Neuronal stem cell (in vitro differentiated cells): ENCODE measurements at regions not wholly inside any gene's neighbourhood (a gene's known extent, or its start where the extent isn't known, plus 50 kb on each side); places are given as distances from the start of the nearest gene placed in this dataset.

Experiments
- DNase-seq: peaks from one replicate; pipeline ENCODE4 v3.0.0-alpha.2; 2013; ENCODE audit warnings: low spot score
- H2AFZ ChIP-seq: one replicate; pipeline ENCODE4 v1.6.1; 2013; ENCODE audit warnings: mild to moderate bottlenecking, low read length, inconsistent platforms
- H2AK5ac ChIP-seq: 2 replicates; pipeline ENCODE4 v1.6.1; 2013; ENCODE audit warnings: low read depth, mild to moderate bottlenecking, inconsistent platforms, low read length, moderate library complexity, mixed read lengths
- H2BK120ac ChIP-seq: 2 replicates; pipeline ENCODE4 v1.6.1; 2013; ENCODE audit warnings: low read depth, mild to moderate bottlenecking, inconsistent platforms, low read length, moderate library complexity, mixed read lengths
- H2BK12ac ChIP-seq: one replicate; pipeline ENCODE4 v1.6.1; 2013; ENCODE audit warnings: low read length, inconsistent platforms
- H2BK15ac ChIP-seq: 2 replicates; pipeline ENCODE4 v1.6.1; 2013; ENCODE audit warnings: mild to moderate bottlenecking, low read length, inconsistent platforms, mixed read lengths
- H2BK5ac ChIP-seq: one replicate; pipeline ENCODE4 v1.6.1; 2013; ENCODE audit warnings: inconsistent platforms, mild to moderate bottlenecking, low read length, moderate library complexity
- H3K14ac ChIP-seq: one replicate; pipeline ENCODE4 v1.6.1; 2013; ENCODE audit warnings: low read length, inconsistent platforms
- H3K18ac ChIP-seq: 2 replicates; pipeline ENCODE4 v1.6.1; 2013; ENCODE audit warnings: low read length, inconsistent platforms
- H3K23ac ChIP-seq: 2 replicates; pipeline ENCODE4 v1.6.1; 2013; ENCODE audit warnings: low read depth, mild to moderate bottlenecking, mixed read lengths, low read length, inconsistent platforms; ENCODE audit not compliant: poor library complexity
- H3K27ac ChIP-seq: replicated peaks from 3 replicates; pipeline ENCODE4 v1.5.1; 2013; ENCODE audit warnings: low read length, inconsistent platforms
- H3K27me3 ChIP-seq, 3 experiments: 2 replicates each; pipeline ENCODE4 v1.6.1; 2013; ENCODE audit warnings: low read length in 3 of 3, mild to moderate bottlenecking in 2 of 3, inconsistent platforms in 1 of 3, low read depth in 1 of 3, mixed read lengths in 1 of 3, moderate library complexity in 1 of 3; ENCODE audit not compliant: control insufficient read depth in 3 of 3, insufficient read depth in 3 of 3
- H3K36me3 ChIP-seq, 2 donors: replicated peaks in 1 of 2; 2 replicates each; pipeline ENCODE4 v1.6.1; 2013; ENCODE audit warnings: low read length in 2 of 2; ENCODE audit not compliant: control insufficient read depth in 2 of 2, insufficient read depth in 2 of 2
- H3K4ac ChIP-seq: 2 replicates; pipeline ENCODE4 v1.6.1; 2013; ENCODE audit warnings: inconsistent platforms, mild to moderate bottlenecking, low read length, moderate library complexity
- H3K4me1 ChIP-seq, 2 donors: 1 replicate in 1 of 2; 2 replicates in 1 of 2; pipeline ENCODE4 v1.6.1; 2013; ENCODE audit warnings: low read length in 2 of 2, low read depth in 1 of 2; ENCODE audit not compliant: control insufficient read depth in 2 of 2, insufficient read depth in 1 of 2
- H3K4me2 ChIP-seq: one replicate; pipeline ENCODE4 v1.6.1; 2013; ENCODE audit warnings: mild to moderate bottlenecking, low read length, inconsistent platforms; ENCODE audit not compliant: insufficient read depth, poor library complexity, severe bottlenecking
- H3K4me3 ChIP-seq, 2 donors: 2 replicates each; pipeline ENCODE4 v1.5.1; 2013; ENCODE audit warnings: low read length in 2 of 2, mild to moderate bottlenecking in 2 of 2, inconsistent platforms in 1 of 2, moderate library complexity in 1 of 2
- H3K79me1 ChIP-seq: one replicate; pipeline ENCODE4 v1.6.1; 2013; ENCODE audit warnings: low read depth, mild to moderate bottlenecking, inconsistent platforms, low read length, moderate library complexity
- H3K9ac ChIP-seq: one replicate; pipeline ENCODE4 v1.6.1; 2013; ENCODE audit warnings: mild to moderate bottlenecking, low read depth, low read length, inconsistent platforms; ENCODE audit not compliant: poor library complexity
- H3K9me3 ChIP-seq, 2 donors: replicated peaks in 1 of 2; 2 replicates each; pipeline versions ENCODE3 to v1.6.1; 2013; ENCODE audit warnings: low read length in 2 of 2, mild to moderate bottlenecking in 2 of 2, inconsistent platforms in 1 of 2, low read depth in 1 of 2, mixed read lengths in 1 of 2, moderate library complexity in 1 of 2; ENCODE audit not compliant: control insufficient read depth in 2 of 2, insufficient read depth in 1 of 2
- H4K8ac ChIP-seq: one replicate; pipeline ENCODE4 v1.6.1; 2013; ENCODE audit warnings: low read depth, mild to moderate bottlenecking, inconsistent platforms, low read length, moderate library complexity
- H4K91ac ChIP-seq: one replicate; pipeline ENCODE4 v1.6.1; 2013; ENCODE audit warnings: low read length, low read depth, mild to moderate bottlenecking, inconsistent platforms; ENCODE audit not compliant: poor library complexity
- WGBS, 2 donors: extraction: QIAGEN DNeasy Blood & Tissue Kit; methylation state at CpG; one replicate each; pipeline ENCODE4 v1.1.7; 2013; ENCODE audit warnings: missing lambda C conversion rate in 2 of 2, mixed read lengths in 1 of 2; ENCODE audit not compliant: insufficient read length in 2 of 2, insufficient replicate concordance in 1 of 2; ENCODE audit errors: extremely low coverage in 2 of 2; 5-methylcytosine and 5-hydroxymethylcytosine counted together

DNA sequence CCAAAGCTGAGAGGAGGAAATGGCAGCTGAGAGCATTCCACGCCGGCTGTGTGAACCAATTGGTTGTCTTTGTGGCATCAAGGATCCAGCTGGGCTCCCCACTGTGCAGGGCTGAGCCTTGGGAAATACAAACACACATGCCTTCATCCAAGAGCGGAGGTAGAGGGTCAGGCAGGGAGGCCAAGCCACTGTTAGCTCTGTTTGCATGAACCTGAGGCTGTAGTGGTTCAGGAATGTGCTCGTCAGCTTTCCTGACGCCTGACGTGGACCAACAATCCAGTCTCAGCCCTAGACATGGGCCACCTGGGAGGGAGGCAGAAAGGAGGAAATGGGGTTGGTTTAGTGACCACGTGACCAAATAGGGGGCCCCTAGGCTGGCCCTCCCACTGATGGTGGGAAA, 276.9 kb downstream of the TLE3 start:
- Histone ChIP-seq H3K4me2 (no peak overlapping the region), H4K91ac (no peak overlapping the region), H3K9me3 (no peaks in the 10 kb centered on the region), H3K14ac (no peak overlapping the region), H3K27ac (no peak overlapping the region), H3K27me3 (peaks cover 0 to under 1% (median 0%) of the 10 kb centered on the region in 3 experiments), H3K4me1 (peaks cover under 1 to 12% of the 10 kb centered on the region in 2 donors), H2AFZ (no peak overlapping the region), H2AK5ac (no peak overlapping the region), H3K18ac (peak overlapping the region; percentile 42), H3K23ac (no peak overlapping the region), H3K9ac (no peak overlapping the region), H3K36me3 (no peaks in the 10 kb centered on the region), H3K79me1 (no peaks in the 10 kb centered on the region), H3K4me3 (no peak overlapping the region), H4K8ac (no peak overlapping the region), H2BK15ac (no peak overlapping the region), H2BK120ac (no peak overlapping the region), H3K4ac (no peak overlapping the region), H2BK5ac (no peak overlapping the region), H2BK12ac (no peak overlapping the region)
- WGBS, 2 donors = no CpG with 5 or more reads among the region's 7 CpGs
- peak; percentile 38 for DNase-seq

DNA sequence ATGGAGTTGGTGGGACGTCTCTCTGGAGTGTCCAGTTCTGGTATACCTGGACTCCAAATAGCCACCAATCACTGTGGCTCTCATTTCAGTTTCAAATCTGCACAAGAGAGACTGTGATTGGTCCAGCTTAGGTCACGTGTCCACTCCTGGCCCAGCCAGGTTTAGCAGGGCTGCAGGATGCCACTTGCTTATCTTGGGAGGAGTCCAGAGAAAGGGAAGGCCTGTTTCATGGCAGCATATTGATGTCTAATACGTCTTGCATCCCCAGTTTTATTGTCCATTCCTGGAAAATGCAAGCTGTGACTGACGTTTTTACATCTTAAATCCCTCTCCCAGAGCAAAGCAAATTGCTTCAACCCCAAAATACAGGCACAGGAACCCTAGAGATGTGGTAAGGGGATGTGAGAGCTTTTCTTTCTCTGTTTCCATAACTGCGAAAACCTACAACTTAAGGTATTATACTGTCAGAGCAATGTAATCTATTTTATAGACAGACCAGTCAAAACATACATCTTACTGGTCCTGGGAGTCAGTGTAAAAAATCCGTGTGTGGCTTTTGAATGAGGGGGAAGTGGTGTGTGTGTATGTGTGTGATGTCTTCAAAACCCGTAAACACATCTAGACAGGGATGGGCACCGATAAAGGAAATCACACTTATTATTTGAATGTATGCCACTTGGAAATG, 274.4 kb downstream of the TLE3 start:
- H3K27ac ChIP-seq = no peak overlapping the region
- H2BK12ac ChIP-seq = no peak overlapping the region
- no peak overlapping the region for H4K91ac ChIP-seq
- H2AK5ac ChIP-seq = no peak overlapping the region
- no peaks in the 10 kb centered on the region for H3K36me3 ChIP-seq
- no peaks in the 10 kb centered on the region for H3K79me1 ChIP-seq
- H2BK15ac ChIP-seq = no peak overlapping the region
- no peak overlapping the region for H3K18ac ChIP-seq
- no peak overlapping the region for H2BK5ac ChIP-seq
- DNase-seq = no peak
- no peak overlapping the region for H3K9ac ChIP-seq
- H3K9me3 ChIP-seq = no peaks in the 10 kb centered on the region
- H4K8ac ChIP-seq = no peak overlapping the region
- H3K14ac ChIP-seq = no peak overlapping the region
- no CpG with 5 or more reads among the region's 8 CpGs for WGBS, 2 donors
- H2AFZ ChIP-seq = no peak overlapping the region
- H3K27me3 ChIP-seq = no peaks in the 10 kb centered on the region
- H2BK120ac ChIP-seq = no peak overlapping the region
- peaks cover 3 to 21% of the 10 kb centered on the region in 2 donors for H3K4me1 ChIP-seq
- H3K23ac ChIP-seq = no peak overlapping the region
- no peak overlapping the region for H3K4ac ChIP-seq
- H3K4me3 ChIP-seq = no peak overlapping the region
- no peak overlapping the region for H3K4me2 ChIP-seq

GRCh38 chr15:69824075-69824876, 273.4 kb downstream of the TLE3 start:
- H3K4me1 ChIP-seq = peaks cover 3 to 21% of the 10 kb centered on the region in 2 donors
- no peak overlapping the region for H4K8ac ChIP-seq
- no peak overlapping the region for H2BK15ac ChIP-seq
- H2BK5ac ChIP-seq = no peak overlapping the region
- no peaks in the 10 kb centered on the region for H3K36me3 ChIP-seq
- H2BK120ac ChIP-seq = no peak overlapping the region
- H3K27ac ChIP-seq = no peak overlapping the region
- no peak overlapping the region for H3K18ac ChIP-seq
- H3K9ac ChIP-seq = no peak overlapping the region
- H3K23ac ChIP-seq = no peak overlapping the region
- DNase-seq = no peak
- H3K4ac ChIP-seq = no peak overlapping the region
- H3K4me3 ChIP-seq = no peak overlapping the region
- H2BK12ac ChIP-seq = no peak overlapping the region
- no peaks in the 10 kb centered on the region for H3K9me3 ChIP-seq
- H3K27me3 ChIP-seq = no peaks in the 10 kb centered on the region
- no CpG with 5 or more reads among the region's 9 CpGs for WGBS, 2 donors
- H3K79me1 ChIP-seq = no peaks in the 10 kb centered on the region
- H3K4me2 ChIP-seq = no peak overlapping the region
- no peak overlapping the region for H2AK5ac ChIP-seq
- no peak overlapping the region for H3K14ac ChIP-seq
- H2AFZ ChIP-seq = no peak overlapping the region
- H4K91ac ChIP-seq = no peak overlapping the region

DNA sequence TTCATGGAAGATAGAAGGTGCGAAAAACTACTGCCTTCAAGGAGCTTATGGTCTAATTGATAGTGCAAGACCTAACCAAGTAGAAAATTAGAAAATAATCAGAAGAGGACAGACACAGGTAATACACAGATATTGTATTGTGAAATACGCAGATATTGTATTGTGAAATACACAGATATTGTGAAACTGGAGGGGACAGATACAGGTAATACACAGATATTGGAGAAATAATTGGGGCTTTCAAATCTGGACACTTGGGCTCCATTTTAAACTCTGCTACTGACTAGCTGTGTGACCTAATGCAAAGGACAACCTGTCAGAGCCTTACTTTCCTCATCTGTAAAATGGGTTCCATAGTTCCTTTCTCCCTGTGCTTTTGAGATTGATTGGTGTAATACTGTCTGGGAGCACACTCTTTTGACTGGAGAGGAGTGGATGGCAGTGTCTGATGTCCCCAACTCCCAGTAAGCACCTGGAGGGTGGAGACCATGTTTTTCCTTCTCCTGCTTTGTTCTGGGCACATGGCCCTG, 272.8 kb downstream of the TLE3 start:
- Histone ChIP-seq H3K4me2 (no peak overlapping the region), H3K4me3 (no peak overlapping the region), H2BK5ac (no peak overlapping the region), H3K4ac (no peak overlapping the region), H3K9me3 (no peaks in the 10 kb centered on the region), H2BK120ac (no peak overlapping the region), H2AFZ (no peak overlapping the region), H2BK15ac (no peak overlapping the region), H3K4me1 (peaks cover 3 to 19% of the 10 kb centered on the region in 2 donors), H3K23ac (no peak overlapping the region), H4K8ac (no peak overlapping the region), H2AK5ac (no peak overlapping the region), H2BK12ac (no peak overlapping the region), H3K18ac (no peak overlapping the region), H3K9ac (no peak overlapping the region), H3K27ac (no peak overlapping the region), H3K14ac (no peak overlapping the region), H3K27me3 (no peaks in the 10 kb centered on the region), H3K36me3 (no peaks in the 10 kb centered on the region), H4K91ac (no peak overlapping the region), H3K79me1 (no peaks in the 10 kb centered on the region)
- no CpG with 5 or more reads among the region's 2 CpGs for WGBS, 2 donors
- no peak for DNase-seq
